GM13976 (cell line): ENCODE measurements at regions not wholly inside any gene's neighbourhood (a gene's known extent, or its start where the extent isn't known, plus 50 kb on each side); places are given as distances from the start of the nearest gene placed in this dataset.

ENCODE experiments used
- DNase-seq: peaks from one replicate; pipeline ENCODE4 v3.0.0; 2012; ENCODE audit warnings: low spot score
- CTCF ChIP-seq: IDR thresholded peaks from 2 replicates; pipeline ENCODE4 v1.5.1; 2012; ENCODE audit warnings: borderline replicate concordance, mild to moderate bottlenecking; ENCODE audit not compliant: insufficient read depth; ENCODE audit errors: extremely low read depth, missing control alignments, control extremely low read depth
- in situ Hi-C: fragments of 300-500 bp; cut with MboI; formaldehyde crosslinking; loops from one replicate; pipeline ENCODE4 v1.12.0; 2022; ENCODE audit warnings: low sequenced_read_pairs, mixed read lengths, inconsistent platforms; ENCODE audit not compliant: unreplicated experiment

GRCh38 chr12:58719161-58719560, 201.1 kb downstream of the LRIG3 start:
- in situ Hi-C loops, result no loop called here
- no peak for TF ChIP-seq CTCF
- no peak for DNase-seq

GRCh38 chr12:58720421-58720820, 199.9 kb downstream of the LRIG3 start:
- in situ Hi-C loops, result no loop called here
- TF ChIP-seq CTCF, result no peak

GRCh38 chr12:58725400-58726105, 194.8 kb downstream of the LRIG3 start:
- no peak for DNase-seq
- in situ Hi-C loops, result no loop called here
- TF ChIP-seq CTCF, result no peak

More at GRCh38 chr12:58720421-58720820, 199.9 kb downstream of the LRIG3 start:
- no peak for DNase-seq

- TF ChIP-seq CTCF, result no peak
- in situ Hi-C loops, result no loop called here
- no peak for DNase-seq
These were observed 192.8 kb downstream of the LRIG3 start for GRCh38 chr12:58727521-58727920.

DNA sequence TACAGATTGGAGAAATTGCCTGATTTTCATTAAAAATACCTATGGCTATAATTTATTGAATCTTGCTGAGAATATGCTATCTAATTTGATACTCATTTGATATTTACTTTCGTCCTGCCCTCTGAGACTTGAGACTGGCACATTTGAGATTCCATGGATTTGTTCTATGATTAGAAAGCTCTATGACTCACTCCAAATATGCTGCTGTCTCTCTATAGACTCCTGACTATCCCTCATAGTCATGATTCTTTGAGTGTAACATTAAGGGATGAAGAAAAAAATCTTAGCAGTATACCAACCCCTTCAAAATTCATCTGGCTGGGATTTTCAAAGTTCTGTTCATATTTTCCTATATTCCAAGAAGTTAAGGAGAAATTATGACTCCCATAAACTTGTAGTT, 191.9 kb downstream of the LRIG3 start:
- no peak for TF ChIP-seq CTCF
- in situ Hi-C loops, result no loop called here
- DNase-seq, result no peak

- TF ChIP-seq CTCF, result no peak
- no peak for DNase-seq
- in situ Hi-C loops, result no loop called here
These were observed 189.2 kb downstream of the LRIG3 start for GRCh38 chr12:58731096-58731495.
